ENCODE measurements at regions not wholly inside any gene's neighbourhood (a gene's known extent, or its start where the extent isn't known, plus 50 kb on each side); places are given as distances from the start of the nearest gene placed in this dataset.

DNA sequence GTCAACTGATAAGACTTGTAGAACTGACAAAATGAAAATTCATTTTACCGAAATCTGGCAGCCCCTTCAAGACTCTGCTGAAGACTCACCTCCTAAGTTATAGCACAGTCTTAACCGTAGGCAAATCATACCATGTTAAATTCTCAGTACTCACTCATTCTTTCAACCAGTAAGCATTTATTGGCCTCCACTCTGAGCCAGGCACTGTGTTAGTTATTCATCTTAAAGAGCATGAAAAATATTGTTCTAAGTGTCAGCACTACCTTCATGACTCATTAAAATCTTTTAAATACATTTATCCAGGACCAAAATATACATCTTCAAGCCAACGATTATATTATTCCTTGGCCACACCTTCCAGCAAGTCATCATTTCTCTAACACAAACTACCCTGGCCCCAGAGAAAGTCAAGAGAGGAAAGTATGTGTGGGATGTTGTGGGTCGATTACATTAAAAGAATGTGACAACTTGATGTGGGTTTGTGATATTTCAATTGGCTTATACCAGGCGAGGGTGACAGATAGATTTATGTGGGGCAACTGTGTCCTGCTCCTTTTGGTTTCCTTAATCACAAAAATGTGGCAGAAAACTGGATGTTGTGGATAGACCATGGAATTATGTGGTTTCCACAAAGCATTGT is 55.0 kb downstream of the TMEM30B start:
- Histone ChIP-seq H3K4me1 (ENCODE audit: low read depth) (no peaks in the 10 kb centered on the region), H3K9me3 (ENCODE audit: low read depth) (no peaks in the 10 kb centered on the region), H3K36me3 (no peaks in the 10 kb centered on the region), H3K27ac (no peak overlapping the region), H3K4me3 (no peak overlapping the region), H3K27me3 (no peaks in the 10 kb centered on the region)
- TF ChIP-seq, protein P1, sequence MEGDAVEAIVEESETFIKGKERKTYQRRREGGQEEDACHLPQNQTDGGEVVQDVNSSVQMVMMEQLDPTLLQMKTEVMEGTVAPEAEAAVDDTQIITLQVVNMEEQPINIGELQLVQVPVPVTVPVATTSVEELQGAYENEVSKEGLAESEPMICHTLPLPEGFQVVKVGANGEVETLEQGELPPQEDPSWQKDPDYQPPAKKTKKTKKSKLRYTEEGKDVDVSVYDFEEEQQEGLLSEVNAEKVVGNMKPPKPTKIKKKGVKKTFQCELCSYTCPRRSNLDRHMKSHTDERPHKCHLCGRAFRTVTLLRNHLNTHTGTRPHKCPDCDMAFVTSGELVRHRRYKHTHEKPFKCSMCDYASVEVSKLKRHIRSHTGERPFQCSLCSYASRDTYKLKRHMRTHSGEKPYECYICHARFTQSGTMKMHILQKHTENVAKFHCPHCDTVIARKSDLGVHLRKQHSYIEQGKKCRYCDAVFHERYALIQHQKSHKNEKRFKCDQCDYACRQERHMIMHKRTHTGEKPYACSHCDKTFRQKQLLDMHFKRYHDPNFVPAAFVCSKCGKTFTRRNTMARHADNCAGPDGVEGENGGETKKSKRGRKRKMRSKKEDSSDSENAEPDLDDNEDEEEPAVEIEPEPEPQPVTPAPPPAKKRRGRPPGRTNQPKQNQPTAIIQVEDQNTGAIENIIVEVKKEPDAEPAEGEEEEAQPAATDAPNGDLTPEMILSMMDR (IDR thresholded peaks at IDR 0.05; ENCODE audit: low read depth, low read length), result no peak
- no peak for DNase-seq (ENCODE audit: low read depth in 1 of 2, low spot score in 1 of 2)

DNA sequence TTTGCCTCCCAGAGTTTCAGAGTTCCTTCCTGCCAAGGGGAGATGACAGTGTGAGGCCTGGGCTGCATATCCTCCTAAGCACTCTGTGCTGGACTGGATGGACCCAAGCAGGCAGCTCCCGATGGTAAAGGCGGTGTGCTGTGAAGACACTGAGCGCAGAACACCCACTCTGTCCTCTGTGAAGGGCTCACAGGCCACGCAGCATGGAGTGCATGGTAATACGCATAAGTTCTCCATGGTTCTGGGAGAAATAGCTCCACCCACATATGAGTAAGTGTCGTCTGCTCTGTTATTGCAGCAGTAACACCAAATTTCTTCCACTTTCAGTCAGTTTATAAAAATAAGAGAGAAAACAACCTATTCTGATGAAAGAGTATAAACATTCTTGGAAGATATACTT is 55.8 kb downstream of the TMEM30B start:
- Histone ChIP-seq H3K27me3 (no peaks in the 10 kb centered on the region), H3K36me3 (no peaks in the 10 kb centered on the region), H3K4me3 (no peak overlapping the region), H3K9me3 (ENCODE audit: low read depth) (no peaks in the 10 kb centered on the region), H3K27ac (no peak overlapping the region), H3K4me1 (ENCODE audit: low read depth) (no peaks in the 10 kb centered on the region)
- TF ChIP-seq, protein P1 (IDR thresholded peaks at IDR 0.05; ENCODE audit: low read depth, low read length), result no peak
- no peak for DNase-seq (ENCODE audit: low read depth in 1 of 2, low spot score in 1 of 2)

DNA sequence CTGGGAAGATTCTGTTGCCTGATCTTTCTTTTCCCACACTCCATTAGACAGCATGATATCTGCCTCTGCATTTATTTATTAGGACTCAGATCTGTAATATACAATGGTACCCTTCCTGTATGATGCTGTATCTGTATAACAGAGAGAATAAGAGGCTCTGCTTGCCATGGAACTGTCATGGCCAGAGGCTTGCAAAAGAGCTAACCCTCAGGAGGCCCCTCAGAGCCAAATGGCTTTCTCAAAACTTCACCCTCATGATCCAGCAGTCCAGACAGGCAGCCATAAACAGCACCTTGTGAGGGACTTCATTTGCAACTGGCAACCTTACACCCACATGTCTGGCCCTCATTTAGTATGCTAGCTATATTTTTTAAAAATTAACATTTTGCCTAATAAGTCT is 57.6 kb downstream of the TMEM30B start:
- TF ChIP-seq, protein P1 (IDR thresholded peaks at IDR 0.05; ENCODE audit: low read depth, low read length), result no peak
- Histone ChIP-seq H3K4me1 (ENCODE audit: low read depth) (no peaks in the 10 kb centered on the region), H3K27me3 (no peaks in the 10 kb centered on the region), H3K9me3 (ENCODE audit: low read depth) (no peaks in the 10 kb centered on the region), H3K36me3 (no peaks in the 10 kb centered on the region), H3K27ac (no peak overlapping the region), H3K4me3 (no peak overlapping the region)
- no peak for DNase-seq (ENCODE audit: low read depth in 1 of 2, low spot score in 1 of 2)

DNA sequence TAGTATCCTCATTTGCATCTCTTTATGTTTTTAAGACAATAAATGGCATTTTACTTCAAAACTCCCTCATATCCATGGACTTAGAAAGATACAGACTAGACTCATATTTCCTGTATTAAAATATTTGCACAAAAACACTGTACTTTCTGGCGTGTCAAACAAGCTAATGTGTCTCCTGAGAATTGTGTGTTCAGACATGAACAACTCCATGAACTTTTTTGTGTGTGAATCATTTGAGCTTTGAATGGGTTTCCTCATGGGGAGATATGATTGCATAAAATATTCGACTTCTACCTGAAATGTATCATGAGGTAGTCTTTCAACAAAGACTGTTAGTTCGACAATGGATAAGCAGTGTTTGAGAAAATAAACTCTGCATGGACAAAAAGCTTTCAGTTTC is 58.8 kb downstream of the TMEM30B start:
- H3K27me3 ChIP-seq, result no peaks in the 10 kb centered on the region
- DNase-seq (ENCODE audit: low read depth in 1 of 2, low spot score in 1 of 2), result no peak
- H3K9me3 ChIP-seq (ENCODE audit: low read depth), result no peaks in the 10 kb centered on the region
- no peak overlapping the region for H3K27ac ChIP-seq
- H3K4me3 ChIP-seq, result no peak overlapping the region
- no peaks in the 10 kb centered on the region for H3K4me1 ChIP-seq (ENCODE audit: low read depth)
- no peaks in the 10 kb centered on the region for H3K36me3 ChIP-seq
- TF ChIP-seq, protein P1 (IDR thresholded peaks at IDR 0.05; ENCODE audit: low read depth, low read length), result no peak

DNA sequence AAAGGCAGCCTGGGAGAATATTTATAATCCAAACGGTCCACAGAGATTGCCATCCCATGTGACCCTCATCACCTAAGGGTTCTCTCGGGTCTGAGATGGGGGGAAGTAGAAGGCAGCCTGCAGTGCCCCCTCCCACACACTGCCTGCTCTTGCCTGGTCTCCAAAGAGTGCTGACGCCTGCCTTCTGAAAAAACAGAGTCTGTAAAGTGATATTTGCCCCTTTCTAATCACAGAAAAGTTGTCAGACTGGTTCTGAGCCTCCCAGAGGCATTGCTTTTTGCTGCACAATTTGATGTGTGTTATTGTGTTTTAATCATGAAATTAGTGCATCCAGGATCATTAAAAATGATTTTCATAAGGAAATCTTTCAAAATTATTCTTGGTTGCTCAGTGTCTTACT is 59.2 kb downstream of the TMEM30B start:
- Histone ChIP-seq H3K27ac (no peak overlapping the region), H3K4me3 (no peak overlapping the region), H3K4me1 (ENCODE audit: low read depth) (no peaks in the 10 kb centered on the region), H3K27me3 (no peaks in the 10 kb centered on the region), H3K36me3 (no peaks in the 10 kb centered on the region), H3K9me3 (ENCODE audit: low read depth) (no peaks in the 10 kb centered on the region)
- DNase-seq (ENCODE audit: low read depth in 1 of 2, low spot score in 1 of 2), result no peak
- TF ChIP-seq, protein P1 (IDR thresholded peaks at IDR 0.05; ENCODE audit: low read depth, low read length), result no peak

Data from cardiac muscle cell (in vitro differentiated cells and primary cell).